Thyroid gland (tissue), 4 donors: ENCODE measurements at regions not wholly inside any gene's neighbourhood (a gene's known extent, or its start where the extent isn't known, plus 50 kb on each side); places are given as distances from the start of the nearest gene placed in this dataset.

Experiments used
- DNase-seq, 2 donors: peaks; one replicate each; pipeline ENCODE4 v3.0.0-alpha.2; 2019
- H3K27ac ChIP-seq, 3 donors: fragments of 200-600 bp; sonication (generic); 1 replicate in 2 of 3; 2 replicates in 1 of 3; pipeline ENCODE4 v1.5.1; 2016 to 2019; ENCODE audit warnings: mild to moderate bottlenecking in 1 of 3, moderate library complexity in 1 of 3
- H3K27me3 ChIP-seq: fragments of 200-600 bp; sonication (generic); one replicate; pipeline ENCODE4 v1.5.1; 2019
- H3K36me3 ChIP-seq, 2 donors: fragments of 200-600 bp; sonication (generic); one replicate each; pipeline ENCODE4 v1.5.1; 2016 to 2019
- H3K4me1 ChIP-seq, 2 donors: fragments of 200-600 bp; sonication (generic); one replicate each; pipeline ENCODE4 v1.5.1; 2017 to 2019
- H3K4me3 ChIP-seq, 3 donors: fragments of 200-600 bp; sonication (generic); replicated peaks in 1 of 3; 1 replicate in 2 of 3; 2 replicates in 1 of 3; pipeline ENCODE4 v1.5.1; 2016; ENCODE audit warnings: mild to moderate bottlenecking in 1 of 3
- H3K9me3 ChIP-seq: fragments of 200-600 bp; sonication (generic); one replicate; pipeline ENCODE4 v1.5.1; 2017
- POLR2A ChIP-seq, 2 donors: fragments of 450-650 bp; IDR thresholded peaks; one replicate each; pipeline ENCODE4 v1.6.1; 2017; ENCODE audit warnings: antibody characterized with exemption in 2 of 2, mild to moderate bottlenecking in 2 of 2, moderate library complexity in 1 of 2
- WGBS, 2 donors: methylation state at CpG; one replicate each; pipeline ENCODE4 v1.1.5; 2017; 5-methylcytosine and 5-hydroxymethylcytosine counted together
- intact Hi-C: fragments of 100-400 bp; cut with DNase I; formaldehyde crosslinking; loops from one replicate; pipeline ENCODE4 v1.15.1; 2023
- TF ChIP-seq, protein P1 (sequence below), 6 experiments: fragments of 200-600 bp in 3 of 6; fragments of 450-650 bp in 3 of 6; sonication (generic) in 3 of 6; IDR thresholded peaks; one replicate each; pipeline ENCODE4 v1.5.1; 2016 to 2019; ENCODE audit warnings: antibody characterized with exemption in 6 of 6, mild to moderate bottlenecking in 2 of 6, inconsistent platforms in 1 of 6, moderate library complexity in 1 of 6

DNA sequence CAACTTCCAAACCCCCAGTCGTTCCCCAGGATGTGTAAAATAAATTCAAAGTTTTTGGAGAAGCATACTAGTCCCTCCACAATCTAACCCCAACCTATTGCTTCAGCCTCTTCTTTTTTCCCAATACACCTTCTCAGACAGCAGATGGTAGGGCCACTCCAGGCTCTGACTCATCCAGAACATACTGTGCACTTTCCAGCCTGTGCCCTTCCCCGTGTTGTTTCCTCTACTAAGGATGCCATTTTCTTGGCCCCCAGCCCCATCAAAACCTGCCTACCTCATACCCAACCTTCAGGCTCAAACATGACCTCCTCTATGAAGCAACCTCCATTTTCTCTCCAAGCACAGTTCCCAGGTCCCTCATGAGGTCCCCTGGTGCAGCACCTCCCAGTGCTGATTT, 669.3 kb downstream of the BCL11A start:
- no peaks in the 10 kb centered on the region for H3K9me3 ChIP-seq
- H3K4me3 ChIP-seq = no peak overlapping the region
- TF ChIP-seq, protein P1, sequence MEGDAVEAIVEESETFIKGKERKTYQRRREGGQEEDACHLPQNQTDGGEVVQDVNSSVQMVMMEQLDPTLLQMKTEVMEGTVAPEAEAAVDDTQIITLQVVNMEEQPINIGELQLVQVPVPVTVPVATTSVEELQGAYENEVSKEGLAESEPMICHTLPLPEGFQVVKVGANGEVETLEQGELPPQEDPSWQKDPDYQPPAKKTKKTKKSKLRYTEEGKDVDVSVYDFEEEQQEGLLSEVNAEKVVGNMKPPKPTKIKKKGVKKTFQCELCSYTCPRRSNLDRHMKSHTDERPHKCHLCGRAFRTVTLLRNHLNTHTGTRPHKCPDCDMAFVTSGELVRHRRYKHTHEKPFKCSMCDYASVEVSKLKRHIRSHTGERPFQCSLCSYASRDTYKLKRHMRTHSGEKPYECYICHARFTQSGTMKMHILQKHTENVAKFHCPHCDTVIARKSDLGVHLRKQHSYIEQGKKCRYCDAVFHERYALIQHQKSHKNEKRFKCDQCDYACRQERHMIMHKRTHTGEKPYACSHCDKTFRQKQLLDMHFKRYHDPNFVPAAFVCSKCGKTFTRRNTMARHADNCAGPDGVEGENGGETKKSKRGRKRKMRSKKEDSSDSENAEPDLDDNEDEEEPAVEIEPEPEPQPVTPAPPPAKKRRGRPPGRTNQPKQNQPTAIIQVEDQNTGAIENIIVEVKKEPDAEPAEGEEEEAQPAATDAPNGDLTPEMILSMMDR (IDR thresholded peaks at IDR 0.05) = no peak
- TF ChIP-seq POLR2A (IDR thresholded peaks at IDR 0.05) = no peak
- H3K27me3 ChIP-seq = no peaks in the 10 kb centered on the region
- H3K36me3 ChIP-seq = no peaks in the 10 kb centered on the region
- DNase-seq = no peak
- H3K27ac ChIP-seq = no peak overlapping the region
- 85 to 95% methylated on average over 2 of the region's 2 CpGs for WGBS, 2 donors
- intact Hi-C loops = no loop called here
- H3K4me1 ChIP-seq = peaks cover 4 to 9% of the 10 kb centered on the region in 2 donors

DNA sequence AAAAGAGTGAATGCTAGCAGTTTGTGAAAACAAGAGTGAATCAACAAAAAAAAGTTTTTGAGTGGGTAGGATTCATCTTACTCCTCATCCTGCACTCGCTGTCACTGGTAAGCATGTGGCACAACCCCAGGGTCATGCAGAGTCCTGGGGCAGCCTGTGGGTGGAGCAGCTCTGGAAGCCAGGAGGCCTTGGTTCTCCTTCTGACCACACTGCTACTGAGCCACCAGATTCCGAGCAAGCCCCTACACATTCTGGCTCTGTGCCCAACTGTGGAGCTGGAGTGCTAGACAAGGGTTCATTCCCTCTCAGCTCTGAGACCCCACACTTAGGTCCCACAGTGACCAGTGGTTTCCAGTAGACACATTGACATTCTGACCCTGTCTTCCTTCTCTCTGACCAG, 670.6 kb downstream of the BCL11A start:
- TF ChIP-seq, protein P1 (IDR thresholded peaks at IDR 0.05) = no peak
- no peak for TF ChIP-seq POLR2A (IDR thresholded peaks at IDR 0.05)
- H3K27me3 ChIP-seq = no peaks in the 10 kb centered on the region
- intact Hi-C loops = no loop called here
- no peak overlapping the region for H3K27ac ChIP-seq
- WGBS, 2 donors = 64 to 72% methylated on average over 2 of the region's 2 CpGs
- H3K4me1 ChIP-seq = peaks cover 4 to 9% of the 10 kb centered on the region in 2 donors
- no peak for DNase-seq
- H3K9me3 ChIP-seq = no peaks in the 10 kb centered on the region
- H3K36me3 ChIP-seq = no peaks in the 10 kb centered on the region
- H3K4me3 ChIP-seq = no peak overlapping the region

DNA sequence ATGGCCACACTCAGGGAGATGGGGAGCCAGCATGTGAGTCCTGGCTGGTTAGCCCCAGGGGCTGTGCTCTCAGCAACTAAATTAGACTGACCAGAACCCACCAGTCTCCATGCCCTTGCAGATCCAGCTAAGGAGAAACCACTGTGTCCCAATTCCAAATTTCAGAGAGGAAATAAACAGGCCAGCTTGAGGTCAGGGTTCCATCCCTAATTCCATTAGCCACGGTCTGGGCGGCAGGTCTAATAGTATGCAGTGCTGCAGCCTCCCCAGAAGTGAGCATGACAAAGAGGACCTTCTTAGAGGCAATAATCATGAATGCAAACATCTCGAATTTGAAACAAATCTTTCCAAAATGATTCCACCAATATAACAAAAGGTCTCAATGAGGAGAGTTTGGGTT, 671.2 kb downstream of the BCL11A start:
- Histone ChIP-seq H3K36me3 (no peaks in the 10 kb centered on the region), H3K4me3 (no peak overlapping the region), H3K27me3 (no peaks in the 10 kb centered on the region), H3K9me3 (no peaks in the 10 kb centered on the region), H3K27ac (no peak overlapping the region), H3K4me1 (peaks cover 4% of the 10 kb centered on the region in 2 donors)
- 86 to 87% methylated on average over 3 of the region's 3 CpGs for WGBS, 2 donors
- intact Hi-C loops = no loop called here
- no peak for TF ChIP-seq POLR2A (IDR thresholded peaks at IDR 0.05)
- TF ChIP-seq, protein P1 (IDR thresholded peaks at IDR 0.05) = no peak
- DNase-seq = no peak

DNA sequence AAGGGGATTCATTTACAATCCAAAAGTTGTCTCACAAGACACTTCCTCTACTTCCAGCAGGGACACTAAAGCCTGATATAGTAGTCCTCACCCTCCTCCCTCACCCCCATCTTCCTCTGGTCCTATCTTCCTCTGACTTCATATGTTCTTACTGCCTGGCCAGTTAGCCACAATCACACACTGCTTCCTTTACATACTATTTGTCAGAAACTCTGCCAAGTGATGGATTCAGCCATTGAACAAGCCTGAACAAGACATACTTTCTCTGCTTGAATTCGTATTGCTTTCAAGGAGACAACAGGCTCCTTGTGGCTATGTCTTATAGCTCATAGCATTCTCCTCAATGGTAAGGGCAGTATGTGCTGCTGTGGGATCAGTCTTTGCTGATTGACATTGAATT, 672.2 kb downstream of the BCL11A start:
- intact Hi-C loops = no loop called here
- Histone ChIP-seq H3K4me1 (no peaks in the 10 kb centered on the region), H3K27ac (no peak overlapping the region), H3K4me3 (no peak overlapping the region), H3K36me3 (no peaks in the 10 kb centered on the region), H3K27me3 (no peaks in the 10 kb centered on the region), H3K9me3 (no peaks in the 10 kb centered on the region)
- WGBS, 2 donors = 76 to 90% methylated on average over 1 of the region's 1 CpG
- no peak for DNase-seq
- TF ChIP-seq POLR2A (IDR thresholded peaks at IDR 0.05) = no peak
- TF ChIP-seq, protein P1 (IDR thresholded peaks at IDR 0.05) = no peak

DNA sequence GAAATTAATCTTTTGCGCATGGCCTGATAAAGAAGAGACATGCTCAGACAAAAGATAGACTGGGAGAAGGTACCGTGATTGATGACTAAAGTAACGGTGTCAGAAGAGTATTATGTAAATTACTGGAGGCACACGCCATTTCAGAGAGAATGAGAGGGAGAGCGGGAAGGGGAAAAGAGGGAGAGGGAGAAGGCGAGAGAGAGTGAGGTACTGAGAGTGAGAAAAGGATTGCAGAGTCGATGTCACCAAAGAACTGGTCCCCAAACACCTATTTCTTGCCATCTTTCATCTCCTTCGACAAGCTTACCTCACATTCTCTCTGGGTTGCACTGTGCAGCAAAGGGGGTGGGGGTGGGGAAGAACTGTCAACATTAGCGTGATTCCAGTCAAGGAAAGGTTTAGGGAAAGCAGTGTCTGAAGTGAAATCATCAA, 673.7 kb downstream of the BCL11A start:
- intact Hi-C loops = no loop called here
- DNase-seq = no peak
- WGBS, 2 donors = 79 to 82% methylated on average over 9 of the region's 9 CpGs
- Histone ChIP-seq H3K9me3 (no peaks in the 10 kb centered on the region), H3K4me3 (no peak overlapping the region), H3K36me3 (no peaks in the 10 kb centered on the region), H3K4me1 (no peaks in the 10 kb centered on the region), H3K27me3 (no peaks in the 10 kb centered on the region), H3K27ac (no peak overlapping the region)
- TF ChIP-seq, protein P1 (IDR thresholded peaks at IDR 0.05) = no peak
- no peak for TF ChIP-seq POLR2A (IDR thresholded peaks at IDR 0.05)
